ENCODE measurements at regions not wholly inside any gene's neighbourhood (a gene's known extent, or its start where the extent isn't known, plus 50 kb on each side); places are given as distances from the start of the nearest gene placed in this dataset.

DNA sequence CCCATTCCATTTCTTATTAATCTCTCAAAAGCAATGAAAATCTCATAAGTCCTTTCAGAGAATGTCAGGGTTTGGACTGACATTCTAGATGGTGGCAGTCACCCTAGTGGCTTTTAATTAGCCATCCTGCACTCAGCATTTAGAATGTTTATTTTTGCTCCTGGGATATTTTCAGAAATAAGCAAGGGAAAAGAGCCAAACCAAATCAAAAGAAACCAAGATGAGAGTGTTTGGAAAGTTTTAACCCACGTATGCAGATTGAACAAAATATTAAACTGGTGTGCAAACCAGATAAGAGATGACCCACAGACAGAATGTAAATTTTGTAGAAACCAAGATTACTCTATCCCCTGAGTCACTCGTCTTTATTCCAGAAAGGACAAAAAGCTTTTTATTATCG lies 275.8 kb downstream of the SQOR start:
- Histone ChIP-seq H2BK120ac (ENCODE audit: low read depth, low read length, poor library complexity, severe bottlenecking) (no peak overlapping the region), H3K23me2 (ENCODE audit: insufficient read length, low read depth, low read length, poor library complexity, severe bottlenecking) (no peaks in the 10 kb centered on the region), H3K23ac (ENCODE audit: insufficient read length, low read depth, low read length) (no peak overlapping the region), H3K56ac (ENCODE audit: insufficient read length, low read depth, low read length) (no peak overlapping the region), H3K4ac (ENCODE audit: low read depth, low read length) (no peak overlapping the region), H2BK15ac (ENCODE audit: low read depth, low read length) (no peak overlapping the region), H3K9me3 (ENCODE audit: control insufficient read depth, low read depth, low read length) (no peaks in the 10 kb centered on the region), H4K20me1 (ENCODE audit: control insufficient read depth, insufficient read depth, insufficient read length) (no peaks in the 10 kb centered on the region), H4K5ac (ENCODE audit: insufficient read length, low read depth, low read length) (no peak overlapping the region), H2BK12ac (ENCODE audit: insufficient read length, low read depth, low read length) (no peak overlapping the region), H3K4me1 (ENCODE audit: insufficient read depth, low read length) (no peaks in the 10 kb centered on the region), H3K79me1 (ENCODE audit: insufficient read depth, low read depth, low read length, poor library complexity, severe bottlenecking) (no peaks in the 10 kb centered on the region), H3K14ac (ENCODE audit: insufficient read depth, low read length) (no peak overlapping the region), H3K18ac (ENCODE audit: insufficient read length, low read depth, low read length) (no peak overlapping the region), H2AFZ (ENCODE audit: low read length) (no peak overlapping the region), H3K9ac (ENCODE audit: extremely low read depth, insufficient read length, low read length) (no peak overlapping the region), H3K79me2 (ENCODE audit: insufficient read depth, low read length) (no peaks in the 10 kb centered on the region), H2BK20ac (ENCODE audit: low read depth, low read length, poor library complexity, severe bottlenecking) (no peak overlapping the region), H4K91ac (ENCODE audit: insufficient read length, low read depth, low read length) (no peak overlapping the region), H2BK5ac (ENCODE audit: insufficient read length, low read length) (no peak overlapping the region), H3K4me2 (ENCODE audit: insufficient read depth, insufficient read length, low read length) (no peak overlapping the region), H3K27ac (ENCODE audit: insufficient read length, low read depth, low read length) (no peak overlapping the region), H3K27me3 (ENCODE audit: insufficient read depth, low read length) (no peaks in the 10 kb centered on the region), H2AK5ac (ENCODE audit: insufficient read length, low read length) (no peak overlapping the region), H4K8ac (replicated peaks; ENCODE audit: insufficient read length, low read depth, low read length) (no peak overlapping the region), H3T11ph (ENCODE audit: low read length) (no peak overlapping the region)
- TF ChIP-seq, protein P1, sequence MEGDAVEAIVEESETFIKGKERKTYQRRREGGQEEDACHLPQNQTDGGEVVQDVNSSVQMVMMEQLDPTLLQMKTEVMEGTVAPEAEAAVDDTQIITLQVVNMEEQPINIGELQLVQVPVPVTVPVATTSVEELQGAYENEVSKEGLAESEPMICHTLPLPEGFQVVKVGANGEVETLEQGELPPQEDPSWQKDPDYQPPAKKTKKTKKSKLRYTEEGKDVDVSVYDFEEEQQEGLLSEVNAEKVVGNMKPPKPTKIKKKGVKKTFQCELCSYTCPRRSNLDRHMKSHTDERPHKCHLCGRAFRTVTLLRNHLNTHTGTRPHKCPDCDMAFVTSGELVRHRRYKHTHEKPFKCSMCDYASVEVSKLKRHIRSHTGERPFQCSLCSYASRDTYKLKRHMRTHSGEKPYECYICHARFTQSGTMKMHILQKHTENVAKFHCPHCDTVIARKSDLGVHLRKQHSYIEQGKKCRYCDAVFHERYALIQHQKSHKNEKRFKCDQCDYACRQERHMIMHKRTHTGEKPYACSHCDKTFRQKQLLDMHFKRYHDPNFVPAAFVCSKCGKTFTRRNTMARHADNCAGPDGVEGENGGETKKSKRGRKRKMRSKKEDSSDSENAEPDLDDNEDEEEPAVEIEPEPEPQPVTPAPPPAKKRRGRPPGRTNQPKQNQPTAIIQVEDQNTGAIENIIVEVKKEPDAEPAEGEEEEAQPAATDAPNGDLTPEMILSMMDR (conservative IDR thresholded peaks at IDR 0.05), result no peak
- no peak overlapping the region for H3K4me3 Mint-ChIP-seq
- H3K36me3 Mint-ChIP-seq (ENCODE audit: insufficient read depth in 1 of 3, low read depth in 3 of 3), result no peaks in the 10 kb centered on the region; a peak in 1 of 7 replicates
- no peaks in the 10 kb centered on the region for H3K27me3 Mint-ChIP-seq (ENCODE audit: low read depth)
- DNase-seq, result no peak
- no peaks in the 10 kb centered on the region for H3K4me1 Mint-ChIP-seq
- WGBS (ENCODE audit: extremely low coverage, insufficient read length, low lambda C conversion rate), result no CpG with 5 or more reads among the region's 3 CpGs
- H3K9me3 Mint-ChIP-seq, result peaks cover 3 to 8% of the 10 kb centered on the region in 2 experiments; a peak in 3 of 5 replicates
- H3K27ac Mint-ChIP-seq, result no peak overlapping the region

All from H9 (cell line).